ENCODE measurements at regions not wholly inside any gene's neighbourhood (a gene's known extent, or its start where the extent isn't known, plus 50 kb on each side); places are given as distances from the start of the nearest gene placed in this dataset.

DNA sequence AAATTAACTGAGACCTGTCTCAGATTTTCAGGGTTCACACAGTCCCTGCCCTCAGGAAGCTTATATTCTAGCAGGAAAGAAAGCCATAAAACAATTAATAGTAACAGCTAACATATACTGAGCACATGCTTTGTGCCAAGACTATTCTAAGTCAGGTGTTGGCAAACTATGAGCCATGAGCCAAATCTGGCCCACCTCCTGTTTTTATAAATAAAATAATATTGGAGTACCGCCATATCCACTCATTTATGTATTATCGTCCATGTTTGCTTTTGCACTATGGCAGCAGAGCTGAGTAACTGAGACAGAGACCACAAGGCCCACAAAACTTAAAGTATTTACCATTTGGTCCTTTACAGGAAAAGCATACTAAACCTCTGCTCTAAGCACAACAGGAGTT lies 83.3 kb upstream of the TRIO start:
- WGBS (ENCODE audit: low lambda C conversion rate) = 56% methylated on average over 2 of the region's 2 CpGs
- no peaks in the 10 kb centered on the region for H3K9me3 ChIP-seq (ENCODE audit: low read length)

DNA sequence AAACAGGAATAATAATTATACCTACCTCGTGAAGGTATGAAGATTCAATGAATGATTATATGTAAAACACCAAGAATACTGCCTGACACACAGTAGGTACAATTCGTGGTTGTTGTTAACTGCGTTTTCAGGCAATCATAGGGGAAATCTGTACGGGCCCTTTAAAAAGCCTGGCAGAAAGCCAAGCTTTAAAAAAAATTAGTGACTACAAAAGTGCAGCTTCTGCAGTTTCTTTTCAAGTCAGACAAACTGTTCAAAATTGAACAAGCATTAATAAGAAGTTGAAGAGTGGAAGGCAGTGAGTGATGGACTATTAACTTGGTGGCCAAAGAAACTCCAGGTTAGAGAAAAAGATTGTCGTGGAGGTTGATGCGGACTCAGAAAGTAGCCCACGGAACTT lies 85.9 kb upstream of the TRIO start:
- no peak for FAIRE-seq
- no peaks in the 10 kb centered on the region for H3K4me1 ChIP-seq (ENCODE audit: insufficient read depth, low read length)
- in situ Hi-C loops (cut with HindIII; ENCODE audit: extremely low pct_ligation_motif_present, low pct_unique_long_range_greater_than_20kb) (no loop called here), intact Hi-C loops (cut with micrococcal nuclease; ENCODE audit: unreplicated experiment) (no loop called here)
- 31% methylated on average over 7 of the region's 7 CpGs for WGBS (ENCODE audit: low lambda C conversion rate)
- ChIA-PET CTCF (ENCODE audit: low intra/inter-chr PET ratio, low total read pairs) (no interaction called here), POLR2A (no interaction called here)
- no peak overlapping the region for H3K4me3 ChIP-seq (replicated peaks in 1 of 3; ENCODE audit: insufficient read depth in 1 of 3, low read depth in 2 of 3, low read length in 3 of 3)
- no peaks in the 10 kb centered on the region for H4K20me1 ChIP-seq (ENCODE audit: insufficient read depth, low read length)
- no peak overlapping the region for H3K27ac ChIP-seq (ENCODE audit: extremely low read length, insufficient read depth, low read length)
- no peaks in the 10 kb centered on the region for H3K9me3 ChIP-seq (ENCODE audit: low read length)
- BruUV-seq (replicated peaks) = no TSS peak
- H2AFZ ChIP-seq (ENCODE audit: low read length) = no peak overlapping the region
- no peak for DNase-seq (ENCODE audit: low spot score)
- no peaks in the 10 kb centered on the region for H3K36me3 ChIP-seq (replicated peaks in 1 of 2; ENCODE audit: control insufficient read depth in 1 of 2, insufficient read depth in 2 of 2, low read length in 2 of 2)
- H3K79me2 ChIP-seq (ENCODE audit: insufficient read depth, low read length) = no peaks in the 10 kb centered on the region
- no peak overlapping the region for H3K9ac ChIP-seq (ENCODE audit: insufficient read depth, low read depth, low read length)
- H3K27me3 ChIP-seq (ENCODE audit: control insufficient read depth in 1 of 2, insufficient read depth in 2 of 2, low read length in 2 of 2) = peaks cover 0 to 2% of the 10 kb centered on the region in 2 experiments; a peak in 2 of 5 replicates
- ATAC-seq = no peak
- H3K4me2 ChIP-seq (ENCODE audit: low read depth, low read length) = no peak overlapping the region
- no peak for TF ChIP-seq CBX2 (IDR thresholded peaks at IDR 0.05; ENCODE audit: low read depth, low read length)
- TF ChIP-seq CBX2 (CRISPR knock-in tag; IDR thresholded peaks at IDR 0.05; ENCODE audit: low read depth) = no peak
- TF ChIP-seq ISL2 (CRISPR knock-in tag; IDR thresholded peaks at IDR 0.05) = no peak
- no peak for TF ChIP-seq ZNF207 (IDR thresholded peaks at IDR 0.05; ENCODE audit: borderline replicate concordance)
- no peak for TF ChIP-seq ZNF652 (CRISPR knock-in tag; IDR thresholded peaks at IDR 0.05; ENCODE audit: borderline replicate concordance, low read depth)
- TF ChIP-seq, protein P1, sequence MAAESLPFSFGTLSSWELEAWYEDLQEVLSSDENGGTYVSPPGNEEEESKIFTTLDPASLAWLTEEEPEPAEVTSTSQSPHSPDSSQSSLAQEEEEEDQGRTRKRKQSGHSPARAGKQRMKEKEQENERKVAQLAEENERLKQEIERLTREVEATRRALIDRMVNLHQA (CRISPR knock-in tag; IDR thresholded peaks at IDR 0.05) = no peak
- no peak for TF ChIP-seq SRSF4 (IDR thresholded peaks at IDR 0.05; ENCODE audit: low read depth, low read length, poor library complexity, severe bottlenecking)
- no peak for TF ChIP-seq REXO4 (CRISPR knock-in tag; IDR thresholded peaks at IDR 0.05; ENCODE audit: borderline replicate concordance)
- no peak for TF ChIP-seq ATF7-NPFF (CRISPR knock-in tag; IDR thresholded peaks at IDR 0.05; ENCODE audit: low read depth)
- TF ChIP-seq, protein P2, sequence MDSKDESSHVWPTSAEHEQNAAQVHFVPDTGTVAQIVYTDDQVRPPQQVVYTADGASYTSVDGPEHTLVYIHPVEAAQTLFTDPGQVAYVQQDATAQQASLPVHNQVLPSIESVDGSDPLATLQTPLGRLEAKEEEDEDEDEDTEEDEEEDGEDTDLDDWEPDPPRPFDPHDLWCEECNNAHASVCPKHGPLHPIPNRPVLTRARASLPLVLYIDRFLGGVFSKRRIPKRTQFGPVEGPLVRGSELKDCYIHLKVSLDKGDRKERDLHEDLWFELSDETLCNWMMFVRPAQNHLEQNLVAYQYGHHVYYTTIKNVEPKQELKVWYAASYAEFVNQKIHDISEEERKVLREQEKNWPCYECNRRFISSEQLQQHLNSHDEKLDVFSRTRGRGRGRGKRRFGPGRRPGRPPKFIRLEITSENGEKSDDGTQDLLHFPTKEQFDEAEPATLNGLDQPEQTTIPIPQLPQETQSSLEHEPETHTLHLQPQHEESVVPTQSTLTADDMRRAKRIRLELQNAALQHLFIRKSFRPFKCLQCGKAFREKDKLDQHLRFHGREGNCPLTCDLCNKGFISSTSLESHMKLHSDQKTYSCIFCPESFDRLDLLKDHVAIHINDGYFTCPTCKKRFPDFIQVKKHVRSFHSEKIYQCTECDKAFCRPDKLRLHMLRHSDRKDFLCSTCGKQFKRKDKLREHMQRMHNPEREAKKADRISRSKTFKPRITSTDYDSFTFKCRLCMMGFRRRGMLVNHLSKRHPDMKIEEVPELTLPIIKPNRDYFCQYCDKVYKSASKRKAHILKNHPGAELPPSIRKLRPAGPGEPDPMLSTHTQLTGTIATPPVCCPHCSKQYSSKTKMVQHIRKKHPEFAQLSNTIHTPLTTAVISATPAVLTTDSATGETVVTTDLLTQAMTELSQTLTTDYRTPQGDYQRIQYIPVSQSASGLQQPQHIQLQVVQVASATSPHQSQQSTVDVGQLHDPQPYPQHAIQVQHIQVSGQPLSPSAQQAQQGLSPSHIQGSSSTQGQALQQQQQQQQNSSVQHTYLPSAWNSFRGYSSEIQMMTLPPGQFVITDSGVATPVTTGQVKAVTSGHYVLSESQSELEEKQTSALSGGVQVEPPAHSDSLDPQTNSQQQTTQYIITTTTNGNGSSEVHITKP (CRISPR knock-in tag; IDR thresholded peaks at IDR 0.05; ENCODE audit: low read depth) = no peak
- no peak for TF ChIP-seq KMT2A (CRISPR knock-in tag; IDR thresholded peaks at IDR 0.05)
- no peak for TF ChIP-seq ZNF225 (CRISPR knock-in tag; IDR thresholded peaks at IDR 0.05)

More for the DNA sequence above, 83.3 kb upstream of the TRIO start:
- Histone ChIP-seq H3K27ac (ENCODE audit: extremely low read length, insufficient read depth, low read length) (no peak overlapping the region), H3K4me2 (ENCODE audit: low read depth, low read length) (no peak overlapping the region), H3K27me3 (ENCODE audit: control insufficient read depth in 1 of 2, insufficient read depth in 2 of 2, low read length in 2 of 2) (no peaks in the 10 kb centered on the region), H4K20me1 (ENCODE audit: insufficient read depth, low read length) (no peaks in the 10 kb centered on the region), H3K4me3 (replicated peaks in 1 of 3; ENCODE audit: insufficient read depth in 1 of 3, low read depth in 2 of 3, low read length in 3 of 3) (no peak overlapping the region), H3K9ac (ENCODE audit: insufficient read depth, low read depth, low read length) (no peak overlapping the region), H3K79me2 (ENCODE audit: insufficient read depth, low read length) (no peaks in the 10 kb centered on the region), H3K36me3 (replicated peaks in 1 of 2; ENCODE audit: control insufficient read depth in 1 of 2, insufficient read depth in 2 of 2, low read length in 2 of 2) (no peaks in the 10 kb centered on the region), H2AFZ (ENCODE audit: low read length) (no peak overlapping the region), H3K4me1 (ENCODE audit: insufficient read depth, low read length) (no peaks in the 10 kb centered on the region)
- no TSS peak for BruUV-seq (replicated peaks)
- FAIRE-seq = no peak
- ChIA-PET CTCF (ENCODE audit: low intra/inter-chr PET ratio, low total read pairs) (no interaction called here), POLR2A (no interaction called here)
- TF ChIP-seq YEATS2 (CRISPR knock-in tag; IDR thresholded peaks at IDR 0.05; ENCODE audit: borderline replicate concordance) (no peak), ZBTB20 (CRISPR knock-in tag; IDR thresholded peaks at IDR 0.05; ENCODE audit: borderline replicate concordance, low read depth) (no peak), HIVEP1 (CRISPR knock-in tag; IDR thresholded peaks at IDR 0.05) (no peak), ZSCAN12 (CRISPR knock-in tag; IDR thresholded peaks at IDR 0.05) (no peak), PTBP1 (IDR thresholded peaks at IDR 0.05; ENCODE audit: low read depth, low read length, poor library complexity, severe bottlenecking) (no peak), TMF1 (CRISPR knock-in tag; IDR thresholded peaks at IDR 0.05; ENCODE audit: low read depth) (no peak), THYN1 (CRISPR knock-in tag; IDR thresholded peaks at IDR 0.05; ENCODE audit: borderline replicate concordance, low read depth) (no peak), ZNF274 (CRISPR knock-in tag; IDR thresholded peaks at IDR 0.05) (no peak)
- TF ChIP-seq, protein P3, sequence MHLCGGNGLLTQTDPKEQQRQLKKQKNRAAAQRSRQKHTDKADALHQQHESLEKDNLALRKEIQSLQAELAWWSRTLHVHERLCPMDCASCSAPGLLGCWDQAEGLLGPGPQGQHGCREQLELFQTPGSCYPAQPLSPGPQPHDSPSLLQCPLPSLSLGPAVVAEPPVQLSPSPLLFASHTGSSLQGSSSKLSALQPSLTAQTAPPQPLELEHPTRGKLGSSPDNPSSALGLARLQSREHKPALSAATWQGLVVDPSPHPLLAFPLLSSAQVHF (CRISPR knock-in tag; IDR thresholded peaks at IDR 0.05) = no peak
- DNase-seq (ENCODE audit: low spot score) = no peak
- in situ Hi-C loops (cut with HindIII; ENCODE audit: extremely low pct_ligation_motif_present, low pct_unique_long_range_greater_than_20kb) = no loop called here
- no peak for ATAC-seq
- intact Hi-C loops (cut with micrococcal nuclease; ENCODE audit: unreplicated experiment) = no loop called here

Measured in HepG2 (cell line).